ENCODE measurements at regions not wholly inside any gene's neighbourhood (a gene's known extent, or its start where the extent isn't known, plus 50 kb on each side); places are given as distances from the start of the nearest gene placed in this dataset.

GRCh38 chr10:43844221-43844620 lies 195.5 kb upstream of the ZNF32 start:
- no peaks in the 10 kb centered on the region for H3K9me3 ChIP-seq
- H3K27me3 ChIP-seq = no peaks in the 10 kb centered on the region
- no peaks in the 10 kb centered on the region for H3K36me3 ChIP-seq
- no peak for DNase-seq
- in situ Hi-C loops (cut with MboI; ENCODE audit: low pct_ligation_motif_present in 1 of 4, low pct_unique_long_range_greater_than_20kb in 1 of 4, low sequenced_read_pairs in 3 of 4) (no loop called here), intact Hi-C loops (cut with DNase I; ENCODE audit: low total_unique reads) (no loop called here)
- peak overlapping the region; percentile 15 to 50 (median 28) for H3K27ac ChIP-seq
- peaks cover 0 to 13% (median 0%) of the 10 kb centered on the region in 4 donors for H3K4me1 ChIP-seq
- WGBS, 2 donors (ENCODE audit: low coverage in 1 of 2) = 82 to 85% methylated on average over 3 to 4 of the region's 4 CpGs
- no peak overlapping the region for H3K4me3 ChIP-seq
- no peak for TF ChIP-seq POLR2A (IDR thresholded peaks at IDR 0.05)
- no peak for TF ChIP-seq EP300 (IDR thresholded peaks at IDR 0.05; ENCODE audit: low read depth)
- TF ChIP-seq CTCF (IDR thresholded peaks at IDR 0.05) = no peak
- TF ChIP-seq POLR2AphosphoS5 (IDR thresholded peaks at IDR 0.05) = no peak

DNA sequence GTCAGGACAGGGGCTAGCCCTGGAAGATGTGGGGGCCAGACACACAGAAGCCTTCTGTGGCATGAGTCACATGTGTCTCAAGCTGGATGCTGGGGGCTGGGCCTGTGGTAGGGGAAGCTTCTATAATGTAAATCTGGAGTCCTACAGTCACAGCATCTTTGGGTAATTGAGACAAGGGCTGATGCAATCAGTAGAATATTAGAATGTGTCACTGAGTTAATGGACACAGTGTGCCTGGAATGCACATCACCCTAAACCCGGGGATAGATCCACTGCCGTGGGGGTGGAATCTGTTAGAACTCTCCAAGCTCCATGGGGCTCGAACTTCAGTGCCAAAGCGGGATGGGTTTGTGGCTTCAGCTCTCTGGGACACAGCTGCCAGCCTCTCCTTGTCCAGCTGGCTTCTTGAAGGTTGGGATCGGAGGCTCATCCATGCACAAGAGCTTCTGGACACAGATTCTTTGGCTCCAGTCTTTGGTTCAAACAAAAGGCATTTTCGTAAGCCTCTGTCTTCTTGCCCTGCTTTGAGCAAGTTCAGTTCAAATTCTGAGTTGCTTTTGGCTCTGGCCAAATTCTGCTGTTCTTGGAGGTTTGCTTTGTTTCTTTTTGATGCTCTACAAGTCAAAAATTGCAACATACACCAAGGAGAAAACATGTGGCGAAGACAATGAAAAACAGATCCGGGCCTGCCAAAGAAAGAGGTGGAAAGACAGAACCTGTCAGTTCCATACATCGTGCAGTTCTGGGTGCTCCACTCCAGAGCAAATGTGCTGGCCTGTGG lies 194.8 kb upstream of the ZNF32 start:
- in situ Hi-C loops (cut with MboI; ENCODE audit: low pct_ligation_motif_present in 1 of 4, low pct_unique_long_range_greater_than_20kb in 1 of 4, low sequenced_read_pairs in 3 of 4) = no loop called here

GRCh38 chr10:43842496-43842895 lies 193.8 kb upstream of the ZNF32 start:
- in situ Hi-C loops (cut with MboI; ENCODE audit: low pct_ligation_motif_present in 1 of 4, low pct_unique_long_range_greater_than_20kb in 1 of 4, low sequenced_read_pairs in 3 of 4) (no loop called here), intact Hi-C loops (cut with DNase I; ENCODE audit: low total_unique reads) (no loop called here)
- Histone ChIP-seq H3K9me3 (no peaks in the 10 kb centered on the region), H3K4me1 (peaks cover 0 to 13% (median 0%) of the 10 kb centered on the region in 4 donors), H3K27me3 (no peaks in the 10 kb centered on the region), H3K36me3 (no peaks in the 10 kb centered on the region), H3K27ac (no peak overlapping the region), H3K4me3 (no peak overlapping the region)
- TF ChIP-seq POLR2A (IDR thresholded peaks at IDR 0.05) (no peak), POLR2AphosphoS5 (IDR thresholded peaks at IDR 0.05) (no peak), EP300 (IDR thresholded peaks at IDR 0.05; ENCODE audit: low read depth) (no peak), CTCF (IDR thresholded peaks at IDR 0.05) (no peak)
- 84% methylated on average over 9 of the region's 9 CpGs; no CpG with 5 or more reads in 1 of the 2 donors for WGBS, 2 donors (ENCODE audit: low coverage in 1 of 2)
- DNase-seq = no peak

More for the DNA sequence above, 194.8 kb upstream of the ZNF32 start:
- Histone ChIP-seq H3K9me3 (no peaks in the 10 kb centered on the region), H3K4me3 (no peak overlapping the region), H3K36me3 (no peaks in the 10 kb centered on the region), H3K4me1 (peaks cover 0 to 13% (median 0%) of the 10 kb centered on the region in 4 donors), H3K27ac (peak overlapping the region; percentile 15 to 52 (median 40)), H3K27me3 (no peaks in the 10 kb centered on the region)
- no peak for DNase-seq
- no peak for TF ChIP-seq CTCF (IDR thresholded peaks at IDR 0.05)
- no peak for TF ChIP-seq POLR2A (IDR thresholded peaks at IDR 0.05)
- no peak for TF ChIP-seq EP300 (IDR thresholded peaks at IDR 0.05; ENCODE audit: low read depth)
- TF ChIP-seq POLR2AphosphoS5 (IDR thresholded peaks at IDR 0.05) = no peak
- 71 to 93% methylated on average over 3 to 9 of the region's 9 CpGs for WGBS, 2 donors (ENCODE audit: low coverage in 1 of 2)
- intact Hi-C loops (cut with DNase I; ENCODE audit: low total_unique reads) = no loop called here

GRCh38 chr10:43842072-43842471 lies 193.4 kb upstream of the ZNF32 start:
- no peaks in the 10 kb centered on the region for H3K9me3 ChIP-seq
- H3K36me3 ChIP-seq = no peaks in the 10 kb centered on the region
- intact Hi-C loops (cut with DNase I; ENCODE audit: low total_unique reads) (no loop called here), in situ Hi-C loops (cut with MboI; ENCODE audit: low pct_ligation_motif_present in 1 of 4, low pct_unique_long_range_greater_than_20kb in 1 of 4, low sequenced_read_pairs in 3 of 4) (no loop called here)
- peaks cover 0 to 13% (median 0%) of the 10 kb centered on the region in 4 donors for H3K4me1 ChIP-seq
- H3K27me3 ChIP-seq = no peaks in the 10 kb centered on the region
- no peak overlapping the region for H3K27ac ChIP-seq
- DNase-seq = no peak
- 84 to 87% methylated on average over 4 to 6 of the region's 6 CpGs for WGBS, 2 donors (ENCODE audit: low coverage in 1 of 2)
- TF ChIP-seq EP300 (IDR thresholded peaks at IDR 0.05; ENCODE audit: low read depth) (no peak), CTCF (IDR thresholded peaks at IDR 0.05) (no peak)
- H3K4me3 ChIP-seq = no peak overlapping the region

All from transverse colon (tissue), 4 donors.